Right atrium auricular region (tissue), 2 donors: ENCODE measurements at regions not wholly inside any gene's neighbourhood (a gene's known extent, or its start where the extent isn't known, plus 50 kb on each side); places are given as distances from the start of the nearest gene placed in this dataset.

Experiments
- DNase-seq: peaks from one replicate; pipeline ENCODE4 v3.0.0-alpha.2; 2019; ENCODE audit warnings: low spot score
- H3K27ac ChIP-seq, 2 donors: fragments of 200-600 bp; sonication (generic); 1 replicate in 1 of 2; 2 replicates in 1 of 2; pipeline ENCODE4 v1.5.1; 2016 to 2019
- H3K27me3 ChIP-seq, 2 donors: fragments of 200-600 bp; sonication (generic); one replicate each; pipeline versions ENCODE4 v1.5.1 to v1.6.0; 2017 to 2019
- H3K36me3 ChIP-seq: fragments of 200-600 bp; sonication (generic); one replicate; pipeline ENCODE4 v1.5.1; 2016
- H3K4me1 ChIP-seq, 2 donors: fragments of 200-600 bp; sonication (generic); one replicate each; pipeline versions ENCODE4 v1.5.1 to v1.6.0; 2017 to 2019
- H3K4me3 ChIP-seq, 2 donors: fragments of 200-600 bp; sonication (generic); 1 replicate in 1 of 2; 2 replicates in 1 of 2; pipeline ENCODE4 v1.5.1; 2017 to 2019; ENCODE audit warnings: mild to moderate bottlenecking in 1 of 2, moderate library complexity in 1 of 2
- H3K9me3 ChIP-seq, 2 donors: fragments of 200-600 bp; sonication (generic); one replicate each; pipeline ENCODE4 v1.5.1; 2019
- TF ChIP-seq, protein P1 (sequence below), 2 donors: fragments of 200-600 bp; sonication (generic); IDR thresholded peaks; one replicate each; pipeline ENCODE4 v1.5.1; 2019; ENCODE audit warnings: antibody characterized with exemption in 2 of 2

DNA sequence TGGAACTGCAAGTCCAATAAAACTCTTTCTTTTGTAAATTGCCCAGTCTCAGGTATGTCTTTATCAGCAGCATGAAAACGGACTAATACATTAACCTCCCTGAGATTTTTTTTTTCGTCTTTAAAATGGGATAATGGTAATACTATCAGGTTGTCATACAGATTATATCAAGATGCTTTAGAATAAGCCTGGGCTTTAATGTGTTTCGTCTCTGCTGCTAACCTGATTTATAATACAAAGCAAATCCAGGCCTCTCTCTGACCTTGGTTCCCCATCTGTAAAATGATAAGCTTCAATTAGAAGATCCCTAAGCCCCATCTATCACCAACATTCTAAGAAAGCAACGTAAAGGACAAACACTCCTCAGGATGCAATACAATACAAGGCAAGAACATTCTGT, 283.5 kb downstream of the LRATD1 start:
- Histone ChIP-seq H3K36me3 (no peaks in the 10 kb centered on the region), H3K4me1 (no peaks in the 10 kb centered on the region), H3K27ac (no peak overlapping the region), H3K4me3 (no peak overlapping the region), H3K27me3 (no peaks in the 10 kb centered on the region), H3K9me3 (no peaks in the 10 kb centered on the region)
- no peak for DNase-seq
- TF ChIP-seq, protein P1, sequence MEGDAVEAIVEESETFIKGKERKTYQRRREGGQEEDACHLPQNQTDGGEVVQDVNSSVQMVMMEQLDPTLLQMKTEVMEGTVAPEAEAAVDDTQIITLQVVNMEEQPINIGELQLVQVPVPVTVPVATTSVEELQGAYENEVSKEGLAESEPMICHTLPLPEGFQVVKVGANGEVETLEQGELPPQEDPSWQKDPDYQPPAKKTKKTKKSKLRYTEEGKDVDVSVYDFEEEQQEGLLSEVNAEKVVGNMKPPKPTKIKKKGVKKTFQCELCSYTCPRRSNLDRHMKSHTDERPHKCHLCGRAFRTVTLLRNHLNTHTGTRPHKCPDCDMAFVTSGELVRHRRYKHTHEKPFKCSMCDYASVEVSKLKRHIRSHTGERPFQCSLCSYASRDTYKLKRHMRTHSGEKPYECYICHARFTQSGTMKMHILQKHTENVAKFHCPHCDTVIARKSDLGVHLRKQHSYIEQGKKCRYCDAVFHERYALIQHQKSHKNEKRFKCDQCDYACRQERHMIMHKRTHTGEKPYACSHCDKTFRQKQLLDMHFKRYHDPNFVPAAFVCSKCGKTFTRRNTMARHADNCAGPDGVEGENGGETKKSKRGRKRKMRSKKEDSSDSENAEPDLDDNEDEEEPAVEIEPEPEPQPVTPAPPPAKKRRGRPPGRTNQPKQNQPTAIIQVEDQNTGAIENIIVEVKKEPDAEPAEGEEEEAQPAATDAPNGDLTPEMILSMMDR (IDR thresholded peaks at IDR 0.05), result no peak

DNA sequence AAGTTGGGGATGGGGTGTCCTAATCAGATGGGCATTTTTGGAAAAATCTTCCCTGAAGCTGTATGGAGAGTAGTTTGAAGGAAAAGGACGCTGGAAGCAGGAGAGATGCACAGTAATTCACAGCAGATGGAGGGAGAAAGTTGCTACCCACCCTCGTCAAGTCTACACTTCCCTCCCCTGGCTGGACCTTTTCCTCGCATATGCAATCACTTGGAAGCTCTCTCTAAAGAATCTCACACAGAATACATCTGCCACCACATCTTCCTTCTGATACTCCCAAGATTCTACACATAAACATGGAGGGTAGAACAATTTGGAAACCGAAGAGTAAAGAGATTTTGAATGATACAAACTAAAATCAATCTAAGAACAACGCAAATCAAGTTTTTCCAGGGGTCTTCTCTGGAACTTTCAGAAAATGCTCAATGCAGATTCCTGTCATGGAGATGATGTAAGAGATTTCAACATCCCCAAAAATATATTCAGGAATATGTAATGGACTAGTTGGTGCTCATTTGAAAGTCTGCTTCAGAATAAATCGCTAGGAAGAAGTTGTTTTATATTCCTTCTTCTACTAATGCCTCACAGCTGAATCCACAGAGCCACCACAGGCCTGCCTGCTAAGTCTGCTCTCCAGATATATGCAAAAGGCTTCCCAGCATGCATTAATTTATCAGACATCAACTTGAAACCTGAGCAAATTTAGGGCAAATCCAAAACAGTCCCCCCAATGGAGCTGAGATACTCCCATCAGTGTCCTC, 291.5 kb downstream of the LRATD1 start:
- Histone ChIP-seq H3K4me3 (no peak overlapping the region), H3K27ac (no peak overlapping the region), H3K27me3 (no peaks in the 10 kb centered on the region), H3K36me3 (no peaks in the 10 kb centered on the region), H3K4me1 (no peaks in the 10 kb centered on the region), H3K9me3 (no peaks in the 10 kb centered on the region)
- DNase-seq, result no peak
- TF ChIP-seq, protein P1 (IDR thresholded peaks at IDR 0.05), result no peak

DNA sequence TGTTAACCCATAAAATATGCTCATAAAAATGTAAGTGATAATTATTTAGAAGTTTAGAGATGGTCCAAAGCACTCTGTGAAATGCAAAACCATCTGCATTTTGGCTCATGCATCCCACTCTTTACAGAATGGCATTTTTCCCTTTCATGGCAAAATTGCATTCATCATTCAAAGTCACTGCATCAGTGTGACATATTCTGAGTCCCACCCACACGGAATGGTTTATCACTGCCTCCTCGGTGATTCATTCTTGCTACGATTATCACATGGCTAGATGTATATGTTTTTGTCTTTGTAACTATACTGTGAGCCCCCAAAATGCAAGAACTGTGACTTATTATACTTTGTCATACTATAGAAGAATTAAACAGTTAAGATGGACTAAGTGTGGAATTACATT, 293.0 kb downstream of the LRATD1 start:
- H3K27ac ChIP-seq, result no peak overlapping the region
- no peaks in the 10 kb centered on the region for H3K9me3 ChIP-seq
- no peak overlapping the region for H3K4me3 ChIP-seq
- TF ChIP-seq, protein P1 (IDR thresholded peaks at IDR 0.05), result no peak
- H3K4me1 ChIP-seq, result no peaks in the 10 kb centered on the region
- no peak for DNase-seq
- no peaks in the 10 kb centered on the region for H3K27me3 ChIP-seq
- no peaks in the 10 kb centered on the region for H3K36me3 ChIP-seq

DNA sequence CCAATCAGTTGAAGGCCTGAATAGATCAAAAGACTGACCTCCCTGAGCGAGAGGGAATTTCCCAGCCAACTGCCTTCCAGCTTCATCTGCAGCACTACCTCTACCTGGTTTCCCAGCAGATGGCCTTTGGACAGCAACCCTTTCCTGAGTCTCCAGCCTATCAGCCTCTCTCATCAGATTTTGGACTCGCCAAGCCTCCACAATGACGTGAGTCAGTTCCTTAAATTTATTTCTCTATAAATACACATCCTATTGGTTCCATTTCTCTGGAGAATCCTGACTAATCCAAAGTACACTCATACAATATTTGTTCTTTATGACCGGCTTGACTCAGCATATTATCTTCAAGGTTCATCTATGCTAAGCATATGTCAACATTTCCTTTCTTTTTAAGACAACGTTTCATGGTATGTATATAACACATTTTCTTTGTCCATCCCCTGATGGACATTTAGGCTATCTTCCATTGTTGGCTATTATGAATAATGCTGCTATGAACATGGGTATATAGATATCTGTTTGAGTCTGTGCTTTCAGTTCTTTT, 294.6 kb downstream of the LRATD1 start:
- Histone ChIP-seq H3K27ac (no peak overlapping the region), H3K36me3 (no peaks in the 10 kb centered on the region), H3K4me1 (no peaks in the 10 kb centered on the region), H3K27me3 (no peaks in the 10 kb centered on the region), H3K9me3 (no peaks in the 10 kb centered on the region), H3K4me3 (no peak overlapping the region)
- TF ChIP-seq, protein P1 (IDR thresholded peaks at IDR 0.05), result no peak
- DNase-seq, result no peak

DNA sequence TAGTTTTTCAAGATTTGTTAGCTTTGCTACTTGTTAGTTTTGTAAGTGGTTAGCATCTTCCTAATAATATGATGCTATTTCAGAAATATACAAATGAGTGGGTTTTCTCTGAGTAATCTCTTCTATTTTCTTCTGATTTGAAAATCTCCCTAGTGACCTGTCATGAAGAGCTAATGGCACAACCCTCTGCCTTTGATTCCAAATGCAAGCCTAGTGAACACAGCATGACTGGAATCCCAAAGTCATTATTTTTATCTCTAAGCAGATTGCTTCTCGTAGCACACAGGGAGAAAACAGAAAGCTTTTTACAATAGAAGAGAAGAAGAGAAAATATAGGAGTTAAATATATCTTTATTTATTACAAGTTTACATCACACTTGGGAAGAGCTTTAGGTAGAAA, 295.5 kb downstream of the LRATD1 start:
- Histone ChIP-seq H3K27ac (no peak overlapping the region), H3K27me3 (no peaks in the 10 kb centered on the region), H3K4me3 (no peak overlapping the region), H3K36me3 (no peaks in the 10 kb centered on the region), H3K9me3 (no peaks in the 10 kb centered on the region), H3K4me1 (no peaks in the 10 kb centered on the region)
- TF ChIP-seq, protein P1 (IDR thresholded peaks at IDR 0.05), result no peak
- DNase-seq, result no peak

DNA sequence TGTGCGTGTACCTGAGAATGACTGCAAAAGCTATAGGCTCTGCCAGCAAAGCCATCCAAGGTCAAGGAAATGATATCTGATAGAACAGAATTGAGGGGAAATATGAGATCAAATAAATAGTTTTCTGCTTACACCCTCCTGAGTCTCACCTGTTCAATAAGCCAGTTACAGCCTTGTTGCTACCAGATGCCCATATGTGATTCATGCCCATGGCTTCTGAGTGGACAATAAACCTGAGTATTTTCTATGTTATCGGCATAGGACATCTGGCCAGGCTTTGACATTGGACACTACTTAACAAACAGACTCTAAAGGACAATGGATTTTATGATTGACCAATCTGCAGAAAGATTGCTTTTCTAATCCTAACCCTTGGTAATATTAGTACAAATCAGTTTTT, 297.9 kb downstream of the LRATD1 start:
- TF ChIP-seq, protein P1 (IDR thresholded peaks at IDR 0.05), result no peak

More for the DNA sequence above, 297.9 kb downstream of the LRATD1 start:
- Histone ChIP-seq H3K27ac (no peak overlapping the region), H3K9me3 (no peaks in the 10 kb centered on the region), H3K4me3 (no peak overlapping the region), H3K4me1 (no peaks in the 10 kb centered on the region), H3K27me3 (no peaks in the 10 kb centered on the region), H3K36me3 (no peaks in the 10 kb centered on the region)
- no peak for DNase-seq
